ENCODE measurements at regions not wholly inside any gene's neighbourhood (a gene's known extent, or its start where the extent isn't known, plus 50 kb on each side); places are given as distances from the start of the nearest gene placed in this dataset.

DNA sequence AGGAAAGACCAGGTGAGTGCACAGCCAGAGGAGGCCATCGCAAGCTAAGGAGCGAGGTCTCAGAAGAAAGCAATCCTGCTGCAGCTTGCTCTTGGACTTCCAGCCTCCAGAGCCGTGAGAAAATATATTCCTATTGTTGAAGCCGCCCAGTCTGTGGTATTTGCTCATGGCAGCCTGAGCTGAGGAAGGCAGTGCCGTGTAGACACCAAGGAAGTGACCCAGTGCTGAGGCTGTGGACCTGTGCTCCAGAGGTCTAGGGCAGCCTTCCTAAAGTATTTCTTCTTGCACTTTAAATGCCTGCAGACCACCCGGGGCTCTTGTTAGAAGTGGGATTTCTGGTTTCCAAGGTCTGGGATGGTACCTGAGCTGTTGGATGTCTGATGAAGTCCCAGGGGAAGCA, 158.5 kb upstream of the KL start:
- DNase-seq (ENCODE audit: low read depth), result no peak
- TF ChIP-seq, protein P1, sequence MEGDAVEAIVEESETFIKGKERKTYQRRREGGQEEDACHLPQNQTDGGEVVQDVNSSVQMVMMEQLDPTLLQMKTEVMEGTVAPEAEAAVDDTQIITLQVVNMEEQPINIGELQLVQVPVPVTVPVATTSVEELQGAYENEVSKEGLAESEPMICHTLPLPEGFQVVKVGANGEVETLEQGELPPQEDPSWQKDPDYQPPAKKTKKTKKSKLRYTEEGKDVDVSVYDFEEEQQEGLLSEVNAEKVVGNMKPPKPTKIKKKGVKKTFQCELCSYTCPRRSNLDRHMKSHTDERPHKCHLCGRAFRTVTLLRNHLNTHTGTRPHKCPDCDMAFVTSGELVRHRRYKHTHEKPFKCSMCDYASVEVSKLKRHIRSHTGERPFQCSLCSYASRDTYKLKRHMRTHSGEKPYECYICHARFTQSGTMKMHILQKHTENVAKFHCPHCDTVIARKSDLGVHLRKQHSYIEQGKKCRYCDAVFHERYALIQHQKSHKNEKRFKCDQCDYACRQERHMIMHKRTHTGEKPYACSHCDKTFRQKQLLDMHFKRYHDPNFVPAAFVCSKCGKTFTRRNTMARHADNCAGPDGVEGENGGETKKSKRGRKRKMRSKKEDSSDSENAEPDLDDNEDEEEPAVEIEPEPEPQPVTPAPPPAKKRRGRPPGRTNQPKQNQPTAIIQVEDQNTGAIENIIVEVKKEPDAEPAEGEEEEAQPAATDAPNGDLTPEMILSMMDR (IDR thresholded peaks at IDR 0.05; ENCODE audit: insufficient read depth, low read length, poor library complexity, severe bottlenecking), result no peak
- no peaks in the 10 kb centered on the region for H3K36me3 ChIP-seq (ENCODE audit: control insufficient read depth, insufficient read depth, low read length)
- H3K27me3 ChIP-seq (ENCODE audit: control insufficient read depth, insufficient read depth, low read length), result no peaks in the 10 kb centered on the region
- H3K4me3 ChIP-seq (ENCODE audit: low read depth, low read length), result no peak overlapping the region

DNA sequence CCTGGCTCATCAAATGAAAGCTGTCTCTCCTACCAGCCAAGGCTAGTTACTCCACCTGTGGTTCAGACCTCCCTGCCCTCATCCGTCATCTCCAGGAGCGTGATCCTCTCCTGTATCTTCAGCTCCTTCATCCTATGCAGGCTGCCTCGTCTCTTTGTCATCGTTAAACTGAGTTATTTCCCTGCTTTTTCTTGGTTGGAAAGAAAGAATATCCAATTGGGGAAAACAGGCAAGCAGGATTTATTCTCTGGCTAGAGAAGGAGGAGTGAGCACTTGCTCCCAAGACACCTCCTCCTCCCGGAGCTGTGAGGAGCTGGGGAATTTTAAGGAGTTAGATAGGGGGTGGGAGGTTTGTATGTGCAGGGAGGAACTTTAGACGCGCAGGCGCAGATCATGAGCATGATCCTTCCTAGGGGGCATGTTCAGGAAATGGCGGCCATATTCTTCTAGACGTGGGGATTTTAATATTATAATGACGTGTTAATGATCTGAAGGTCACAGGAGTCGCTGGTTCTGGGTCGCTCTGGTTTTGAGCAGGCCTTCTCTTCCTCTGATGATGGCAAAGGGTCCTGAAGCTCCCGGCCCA, 156.4 kb upstream of the KL start:
- Histone ChIP-seq H3K27me3 (ENCODE audit: control insufficient read depth, insufficient read depth, low read length) (no peaks in the 10 kb centered on the region), H3K36me3 (ENCODE audit: control insufficient read depth, insufficient read depth, low read length) (no peaks in the 10 kb centered on the region), H3K4me3 (ENCODE audit: low read depth, low read length) (no peak overlapping the region)
- TF ChIP-seq, protein P1 (IDR thresholded peaks at IDR 0.05; ENCODE audit: insufficient read depth, low read length, poor library complexity, severe bottlenecking), result no peak
- no peak for DNase-seq (ENCODE audit: low read depth)

DNA sequence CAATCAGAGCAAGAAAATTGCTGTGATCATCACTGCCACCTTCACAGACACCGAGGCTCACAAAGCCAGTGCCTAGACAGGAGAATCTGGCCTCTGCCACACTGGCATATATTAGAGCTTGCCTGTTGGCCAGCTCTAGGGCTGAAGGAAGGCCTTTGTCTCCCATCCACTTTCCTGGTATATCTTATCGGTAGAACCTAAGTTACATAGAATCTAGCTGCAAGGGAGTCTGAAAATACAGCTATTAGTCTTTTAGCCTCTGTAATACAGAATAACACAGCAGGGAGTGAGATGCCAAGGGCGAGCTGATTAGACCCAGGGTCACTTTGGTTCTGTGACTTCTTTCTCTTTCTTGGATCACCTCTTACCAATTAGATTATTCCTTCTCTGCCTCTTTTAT, 154.9 kb upstream of the KL start:
- H3K27me3 ChIP-seq (ENCODE audit: control insufficient read depth, insufficient read depth, low read length), result no peaks in the 10 kb centered on the region

DNA sequence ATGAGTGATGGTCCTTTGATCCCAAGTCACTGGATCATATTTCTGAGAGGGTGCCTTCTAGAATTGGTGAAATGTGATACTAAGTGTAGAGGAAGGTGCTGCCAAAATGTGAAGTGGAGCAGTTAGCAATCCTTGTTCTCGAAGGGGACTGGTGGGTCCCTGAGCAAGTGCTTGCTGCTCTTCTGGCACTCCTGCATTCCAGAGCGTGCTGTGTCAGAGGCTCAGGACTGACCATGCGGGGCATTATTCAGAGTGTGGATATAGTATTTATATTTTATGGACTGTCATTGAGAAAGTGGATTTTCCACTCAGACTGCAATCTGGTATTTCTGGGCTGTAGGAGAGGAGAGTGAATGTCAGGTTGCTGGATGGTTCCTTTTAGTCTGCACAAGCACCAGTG, 152.6 kb upstream of the KL start:
- H3K27me3 ChIP-seq (ENCODE audit: control insufficient read depth, insufficient read depth, low read length), result no peaks in the 10 kb centered on the region
- DNase-seq (ENCODE audit: low read depth), result no peak
- no peak overlapping the region for H3K4me3 ChIP-seq (ENCODE audit: low read depth, low read length)
- H3K36me3 ChIP-seq (ENCODE audit: control insufficient read depth, insufficient read depth, low read length), result no peaks in the 10 kb centered on the region
- TF ChIP-seq, protein P1 (IDR thresholded peaks at IDR 0.05; ENCODE audit: insufficient read depth, low read length, poor library complexity, severe bottlenecking), result no peak

More for the DNA sequence above, 154.9 kb upstream of the KL start:
- Histone ChIP-seq H3K4me3 (ENCODE audit: low read depth, low read length) (no peak overlapping the region), H3K36me3 (ENCODE audit: control insufficient read depth, insufficient read depth, low read length) (no peaks in the 10 kb centered on the region)
- TF ChIP-seq, protein P1 (IDR thresholded peaks at IDR 0.05; ENCODE audit: insufficient read depth, low read length, poor library complexity, severe bottlenecking), result no peak
- no peak for DNase-seq (ENCODE audit: low read depth)

DNA sequence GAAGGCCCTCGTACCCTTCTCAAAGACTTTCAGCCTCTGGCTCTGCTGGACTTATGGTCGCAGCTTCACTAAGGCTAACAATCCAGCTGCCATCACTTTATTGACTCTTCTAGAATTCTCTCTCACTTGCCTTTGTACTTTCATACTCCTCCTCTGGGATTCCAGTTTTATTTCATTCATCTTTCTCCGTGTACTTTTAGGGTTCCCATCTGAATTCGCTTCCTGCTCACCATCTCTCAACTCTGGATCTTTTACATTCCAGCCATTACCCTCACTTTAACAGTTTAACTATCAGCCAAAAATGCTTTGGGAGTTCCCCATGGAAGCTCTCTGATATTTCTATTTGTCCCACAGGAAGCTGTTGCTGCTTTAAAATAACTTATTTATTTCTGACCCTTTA, 149.3 kb upstream of the KL start:
- Histone ChIP-seq H3K27me3 (ENCODE audit: control insufficient read depth, insufficient read depth, low read length) (no peaks in the 10 kb centered on the region), H3K4me3 (ENCODE audit: low read depth, low read length) (no peak overlapping the region), H3K36me3 (ENCODE audit: control insufficient read depth, insufficient read depth, low read length) (no peaks in the 10 kb centered on the region)
- TF ChIP-seq, protein P1 (IDR thresholded peaks at IDR 0.05; ENCODE audit: insufficient read depth, low read length, poor library complexity, severe bottlenecking), result no peak
- no peak for DNase-seq (ENCODE audit: low read depth)

DNA sequence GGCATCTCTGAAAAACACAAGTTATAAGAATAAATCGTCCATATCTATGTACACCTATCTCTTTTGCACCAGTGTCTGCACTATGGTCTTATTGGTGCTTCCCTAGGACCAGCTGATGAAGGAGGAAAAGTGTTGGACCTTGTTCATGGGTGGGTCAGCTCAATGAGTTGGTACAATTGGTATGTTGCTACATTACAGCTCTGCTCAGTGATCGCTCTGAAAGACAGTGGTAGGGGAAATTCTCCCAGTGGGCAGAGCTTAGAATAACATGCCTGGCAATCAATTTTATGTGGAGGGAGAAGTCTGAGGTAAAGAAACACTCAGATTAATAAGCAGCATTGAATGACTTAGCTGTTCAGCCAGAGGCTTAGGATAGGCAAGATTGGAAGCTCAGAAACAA, 138.7 kb upstream of the KL start:
- DNase-seq (ENCODE audit: low read depth), result no peak
- H3K27me3 ChIP-seq (ENCODE audit: control insufficient read depth, insufficient read depth, low read length), result no peaks in the 10 kb centered on the region

More for the DNA sequence above, 138.7 kb upstream of the KL start:
- TF ChIP-seq, protein P1 (IDR thresholded peaks at IDR 0.05; ENCODE audit: insufficient read depth, low read length, poor library complexity, severe bottlenecking), result no peak
- Histone ChIP-seq H3K4me3 (ENCODE audit: low read depth, low read length) (no peak overlapping the region), H3K36me3 (ENCODE audit: control insufficient read depth, insufficient read depth, low read length) (no peaks in the 10 kb centered on the region)

All from kidney epithelial cell (primary cell).